ENCODE measurements at regions not wholly inside any gene's neighbourhood (a gene's known extent, or its start where the extent isn't known, plus 50 kb on each side); places are given as distances from the start of the nearest gene placed in this dataset.
"Not testable (repeated sequence)": the region's sequence is repeated elsewhere in the genome, so short reads cannot be mapped to it uniquely, and the experiment has no call there.

DNA sequence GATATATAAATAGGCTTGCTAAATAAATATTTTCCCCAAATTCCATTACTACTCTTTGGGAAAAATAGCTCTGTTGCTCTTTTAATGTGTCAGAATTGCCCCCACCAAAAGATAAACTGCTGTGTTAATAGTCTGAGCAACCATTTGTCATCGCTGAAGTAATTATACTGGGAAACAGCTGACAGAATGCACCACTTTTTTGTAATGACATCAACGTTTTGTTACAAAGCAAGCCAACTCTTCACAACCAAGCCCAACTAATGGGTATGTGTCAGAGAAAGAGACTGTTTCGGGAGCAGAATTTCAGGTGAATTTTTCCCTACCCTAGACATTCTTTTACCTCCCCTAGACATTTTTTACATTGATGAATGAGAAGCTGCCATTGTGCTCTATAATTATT is 405.0 kb upstream of the MAGEB18 start:
- H3K27ac Mint-ChIP-seq: no peak overlapping the region
- no peak overlapping the region for H3K4me3 Mint-ChIP-seq
- H3K36me3 Mint-ChIP-seq: no peaks in the 10 kb centered on the region
- no peak for DNase-seq (ENCODE audit: extremely low spot score, unreplicated experiment)
- H3K27me3 Mint-ChIP-seq: peaks cover 3% of the 10 kb centered on the region
- TF ChIP-seq, protein P1, sequence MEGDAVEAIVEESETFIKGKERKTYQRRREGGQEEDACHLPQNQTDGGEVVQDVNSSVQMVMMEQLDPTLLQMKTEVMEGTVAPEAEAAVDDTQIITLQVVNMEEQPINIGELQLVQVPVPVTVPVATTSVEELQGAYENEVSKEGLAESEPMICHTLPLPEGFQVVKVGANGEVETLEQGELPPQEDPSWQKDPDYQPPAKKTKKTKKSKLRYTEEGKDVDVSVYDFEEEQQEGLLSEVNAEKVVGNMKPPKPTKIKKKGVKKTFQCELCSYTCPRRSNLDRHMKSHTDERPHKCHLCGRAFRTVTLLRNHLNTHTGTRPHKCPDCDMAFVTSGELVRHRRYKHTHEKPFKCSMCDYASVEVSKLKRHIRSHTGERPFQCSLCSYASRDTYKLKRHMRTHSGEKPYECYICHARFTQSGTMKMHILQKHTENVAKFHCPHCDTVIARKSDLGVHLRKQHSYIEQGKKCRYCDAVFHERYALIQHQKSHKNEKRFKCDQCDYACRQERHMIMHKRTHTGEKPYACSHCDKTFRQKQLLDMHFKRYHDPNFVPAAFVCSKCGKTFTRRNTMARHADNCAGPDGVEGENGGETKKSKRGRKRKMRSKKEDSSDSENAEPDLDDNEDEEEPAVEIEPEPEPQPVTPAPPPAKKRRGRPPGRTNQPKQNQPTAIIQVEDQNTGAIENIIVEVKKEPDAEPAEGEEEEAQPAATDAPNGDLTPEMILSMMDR (conservative IDR thresholded peaks at IDR 0.05): no peak
- H3K4me1 Mint-ChIP-seq (ENCODE audit: unreplicated experiment): no peaks in the 10 kb centered on the region
- H3K9me3 Mint-ChIP-seq: no peaks in the 10 kb centered on the region

DNA sequence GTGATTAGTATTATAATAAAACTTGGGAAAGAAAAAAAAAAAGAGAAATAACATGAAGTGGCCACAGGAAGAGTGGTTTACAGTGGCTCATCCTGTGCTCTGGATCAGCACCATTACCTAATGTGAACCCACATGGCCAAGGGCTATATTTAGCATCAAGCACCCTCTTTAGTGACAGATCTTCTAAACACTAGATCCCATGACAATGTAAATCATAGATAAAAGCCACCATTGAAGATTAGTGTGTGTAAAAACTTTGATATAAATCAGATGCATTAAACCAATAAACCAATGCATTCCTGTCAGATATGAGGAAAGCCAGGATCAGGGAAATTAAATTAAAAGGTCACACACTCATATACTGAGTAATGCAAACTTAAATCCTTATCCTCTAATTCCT is 400.6 kb upstream of the MAGEB18 start:
- Mint-ChIP-seq H3K27ac (no peak overlapping the region), H3K27me3 (peaks cover 3% of the 10 kb centered on the region), H3K4me3 (no peak overlapping the region), H3K9me3 (no peaks in the 10 kb centered on the region), H3K36me3 (no peaks in the 10 kb centered on the region), H3K4me1 (ENCODE audit: unreplicated experiment) (no peaks in the 10 kb centered on the region)
- DNase-seq (ENCODE audit: extremely low spot score, unreplicated experiment): no peak
- TF ChIP-seq, protein P1 (conservative IDR thresholded peaks at IDR 0.05): no peak

DNA sequence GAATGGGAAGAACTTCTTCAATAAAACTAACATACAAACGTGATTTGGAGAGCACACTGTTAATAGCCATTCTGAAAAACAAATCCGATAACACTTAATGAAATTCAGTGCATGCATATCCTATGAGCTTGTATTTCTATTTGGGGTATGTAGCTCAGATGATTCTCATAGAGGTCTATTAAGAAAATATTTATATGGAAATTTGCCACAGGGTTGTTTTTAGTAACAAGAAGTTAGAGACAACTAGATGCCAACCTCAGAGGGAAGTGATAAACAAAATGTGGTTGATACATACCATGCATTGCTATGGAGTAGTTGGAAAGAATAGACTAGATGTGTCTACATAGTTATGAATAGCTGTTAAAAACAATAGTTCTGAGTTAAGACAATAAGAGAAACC is 395.8 kb upstream of the MAGEB18 start:
- Mint-ChIP-seq H3K36me3 (no peaks in the 10 kb centered on the region), H3K4me3 (no peak overlapping the region), H3K27me3 (no peaks in the 10 kb centered on the region), H3K27ac (no peak overlapping the region), H3K4me1 (ENCODE audit: unreplicated experiment) (no peaks in the 10 kb centered on the region), H3K9me3 (no peaks in the 10 kb centered on the region)
- DNase-seq (ENCODE audit: extremely low spot score, unreplicated experiment): no peak
- TF ChIP-seq, protein P1 (conservative IDR thresholded peaks at IDR 0.05): no peak

DNA sequence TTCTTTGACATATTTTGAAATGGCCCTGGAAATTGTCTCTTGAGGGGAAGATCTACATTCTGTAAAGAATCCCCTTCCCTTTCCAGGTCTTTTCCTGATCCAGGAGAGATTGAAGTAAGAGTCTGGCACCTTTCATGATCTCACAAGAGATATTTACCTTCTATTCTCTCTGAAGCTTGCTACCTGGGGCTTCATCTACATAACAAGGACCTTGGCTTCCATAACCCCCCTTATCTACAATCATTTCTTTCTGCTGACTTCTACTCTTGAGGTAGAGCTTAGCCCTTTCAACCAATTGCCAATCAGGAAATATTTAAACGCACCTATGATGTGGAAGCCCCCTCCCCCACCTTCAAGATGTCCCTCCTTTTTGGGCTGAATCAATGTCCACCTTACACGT is 383.7 kb upstream of the MAGEB18 start:
- Mint-ChIP-seq H3K4me1 (ENCODE audit: unreplicated experiment) (no peaks in the 10 kb centered on the region), H3K27ac (no peak overlapping the region)
- DNase-seq (ENCODE audit: extremely low spot score, unreplicated experiment): no peak

DNA sequence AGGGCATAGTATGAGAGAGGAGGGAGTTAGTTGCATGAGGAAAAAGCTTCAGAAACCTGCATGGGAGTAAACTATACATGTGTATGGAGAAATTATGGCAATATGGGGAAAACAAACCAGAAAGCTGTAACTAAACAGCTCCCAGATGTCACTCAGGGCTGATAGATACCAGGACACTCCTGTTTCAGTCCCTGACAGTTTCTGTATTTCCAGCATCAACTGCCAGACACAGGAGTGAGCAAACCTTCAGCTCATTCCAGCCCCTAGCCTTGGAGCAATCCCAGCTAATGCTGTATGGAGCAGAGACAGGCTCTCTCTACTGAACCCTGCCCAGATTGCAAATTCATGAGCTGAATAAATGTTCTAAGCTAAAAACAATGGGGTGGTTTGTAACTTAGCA is 382.9 kb upstream of the MAGEB18 start:
- TF ChIP-seq, protein P1 (conservative IDR thresholded peaks at IDR 0.05): no peak
- Mint-ChIP-seq H3K27ac (no peak overlapping the region), H3K9me3 (no peaks in the 10 kb centered on the region), H3K36me3 (no peaks in the 10 kb centered on the region), H3K27me3 (no peaks in the 10 kb centered on the region), H3K4me1 (ENCODE audit: unreplicated experiment) (no peaks in the 10 kb centered on the region), H3K4me3 (no peak overlapping the region)
- DNase-seq (ENCODE audit: extremely low spot score, unreplicated experiment): no peak

More for the DNA sequence above, 383.7 kb upstream of the MAGEB18 start:
- TF ChIP-seq, protein P1 (conservative IDR thresholded peaks at IDR 0.05): no peak
- H3K27me3 Mint-ChIP-seq: no peaks in the 10 kb centered on the region
- H3K9me3 Mint-ChIP-seq: no peaks in the 10 kb centered on the region
- H3K4me3 Mint-ChIP-seq: no peak overlapping the region
- no peaks in the 10 kb centered on the region for H3K36me3 Mint-ChIP-seq

DNA sequence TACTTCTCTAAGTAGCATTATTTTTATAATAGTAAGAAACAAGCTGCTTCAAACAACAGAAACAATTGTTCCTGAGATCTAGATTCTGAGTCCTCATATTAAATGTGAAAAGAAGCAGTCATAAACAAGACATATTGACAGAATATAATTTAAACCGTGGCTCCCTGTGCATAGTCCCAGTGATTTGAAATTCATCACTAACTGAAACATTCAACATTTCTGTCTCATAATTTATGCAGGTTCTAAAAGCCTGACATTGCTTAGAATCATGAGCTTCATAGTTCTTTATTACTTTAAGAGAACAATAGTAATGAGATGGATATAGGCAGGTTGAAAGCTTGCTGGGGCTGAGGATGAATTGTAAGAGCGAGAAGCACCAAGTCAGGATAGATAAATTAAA is 375.5 kb upstream of the MAGEB18 start:
- TF ChIP-seq, protein P1 (conservative IDR thresholded peaks at IDR 0.05): no peak
- Mint-ChIP-seq H3K27me3 (no peaks in the 10 kb centered on the region), H3K27ac (no peak overlapping the region), H3K36me3 (no peaks in the 10 kb centered on the region), H3K4me3 (no peak overlapping the region), H3K9me3 (no peaks in the 10 kb centered on the region), H3K4me1 (ENCODE audit: unreplicated experiment) (no peaks in the 10 kb centered on the region)
- DNase-seq (ENCODE audit: extremely low spot score, unreplicated experiment): no peak

DNA sequence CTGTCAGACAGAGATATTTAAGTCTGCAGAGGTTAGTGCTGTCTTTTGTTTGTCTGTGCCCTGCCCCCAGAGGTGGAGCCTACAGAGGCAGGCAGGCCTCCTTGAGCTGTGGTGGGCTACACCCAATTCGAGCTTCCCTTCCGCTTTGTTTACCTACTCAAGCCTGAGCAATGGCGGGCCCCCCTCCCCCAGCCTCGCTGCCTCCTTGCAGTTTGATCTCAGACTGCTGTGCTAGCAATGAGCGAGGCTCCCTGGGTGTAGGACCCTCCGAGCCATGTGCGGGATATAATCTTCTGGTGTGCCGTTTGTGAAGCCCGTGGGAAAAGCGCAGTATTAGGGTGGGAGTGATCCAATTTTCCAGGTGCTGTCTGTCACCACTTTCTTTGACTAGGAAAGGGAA is 366.3 kb upstream of the MAGEB18 start:
- not testable (repeated sequence) for H3K27ac Mint-ChIP-seq; H3K36me3 Mint-ChIP-seq; H3K4me3 Mint-ChIP-seq; H3K9me3 Mint-ChIP-seq; H3K27me3 Mint-ChIP-seq; H3K4me1 Mint-ChIP-seq (ENCODE audit: unreplicated experiment); DNase-seq (ENCODE audit: extremely low spot score, unreplicated experiment)

DNA sequence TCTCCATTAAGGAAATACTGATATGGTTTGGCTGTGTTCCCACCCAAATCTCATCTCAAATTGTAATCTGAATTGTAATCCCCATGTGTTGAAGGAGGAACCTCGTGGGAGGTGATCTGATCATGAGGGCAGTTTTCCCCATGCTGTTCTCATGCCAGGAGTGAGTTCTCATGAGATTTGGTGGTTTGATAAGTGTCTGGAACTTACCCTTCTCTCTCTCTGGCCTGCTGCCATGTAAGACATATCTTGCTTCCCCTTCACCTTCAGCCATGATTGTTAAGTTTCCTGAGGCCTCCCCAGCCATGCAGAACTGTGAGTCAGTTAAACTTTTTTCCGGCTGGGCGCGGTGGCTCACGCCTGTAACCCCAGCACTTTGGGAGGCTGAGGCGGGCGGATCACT is 340.3 kb upstream of the MAGEB18 start:
- not testable (repeated sequence) for H3K9me3 Mint-ChIP-seq; H3K27me3 Mint-ChIP-seq; H3K4me3 Mint-ChIP-seq; H3K27ac Mint-ChIP-seq; DNase-seq (ENCODE audit: extremely low spot score, unreplicated experiment); H3K4me1 Mint-ChIP-seq (ENCODE audit: unreplicated experiment); H3K36me3 Mint-ChIP-seq
